PFSK-1 (cell line): ENCODE measurements at regions not wholly inside any gene's neighbourhood (a gene's known extent, or its start where the extent isn't known, plus 50 kb on each side); places are given as distances from the start of the nearest gene placed in this dataset.

Source experiments
- FOXP2 ChIP-seq: optimal IDR thresholded peaks from 2 replicates; pipeline ENCODE3; 2011; ENCODE audit warnings: borderline replicate concordance, control low read depth, inconsistent platforms; ENCODE audit not compliant: insufficient read depth; ENCODE audit errors: extremely low read length, extremely low read depth
- POLR2AphosphoS5 ChIP-seq: IDR thresholded peaks from 2 replicates; pipeline ENCODE4 v1.6.1; 2012; ENCODE audit warnings: low read depth, mild to moderate bottlenecking, control low read depth, low read length, moderate library complexity
- SIN3A ChIP-seq: IDR thresholded peaks from 2 replicates; pipeline ENCODE4 v1.6.1; 2012; ENCODE audit warnings: mild to moderate bottlenecking, low read length, moderate library complexity, borderline replicate concordance; ENCODE audit not compliant: insufficient read depth
- TAF1 ChIP-seq: IDR thresholded peaks from 2 replicates; pipeline ENCODE4 v1.6.1; 2012; ENCODE audit warnings: low read length, control low read depth, borderline replicate concordance; ENCODE audit not compliant: insufficient read depth
- TF ChIP-seq, protein P1 (sequence below), 2 experiments: IDR thresholded peaks; 2 replicates each; pipeline versions ENCODE4 v1.6.1 to v1.8.0; 2011 to 2012; ENCODE audit warnings: low read depth in 2 of 2, low read length in 2 of 2, control low read depth in 1 of 2, inconsistent platforms in 1 of 2, mild to moderate bottlenecking in 1 of 2, moderate library complexity in 1 of 2; ENCODE audit not compliant: insufficient read depth in 1 of 2

DNA sequence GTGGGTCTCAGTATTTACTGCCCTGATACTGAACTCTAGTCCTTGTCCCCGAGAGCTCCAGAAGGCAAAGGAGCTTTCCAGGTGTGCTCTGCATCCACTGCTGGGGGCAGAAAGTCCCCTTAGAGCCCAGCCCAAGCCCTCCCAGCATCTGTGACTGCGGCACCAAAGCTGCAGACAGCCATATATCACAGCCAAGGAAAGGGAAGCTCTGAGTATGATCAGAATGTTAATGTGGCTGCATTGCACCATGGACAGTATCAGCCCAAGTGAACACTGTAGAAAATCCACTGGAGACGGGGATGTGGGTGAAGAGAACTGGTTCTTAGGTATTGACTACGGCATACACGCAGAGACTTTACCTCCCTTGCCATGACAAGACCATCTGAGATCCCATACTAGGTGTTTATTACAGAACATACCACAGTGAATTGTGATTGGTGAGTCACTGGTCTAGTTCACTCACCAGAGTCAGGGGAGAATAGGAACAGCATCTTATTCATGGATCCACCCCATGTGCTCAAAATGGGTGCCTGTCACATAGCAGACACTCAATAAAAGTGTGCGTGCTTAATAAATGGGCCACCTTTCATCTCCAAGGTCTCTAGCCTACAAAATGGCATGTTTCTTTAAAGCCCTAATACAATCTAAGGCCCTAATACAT is 170.3 kb downstream of the HHIPL2 start:
- TF ChIP-seq POLR2AphosphoS5 = no peak
- no peak for TF ChIP-seq SIN3A
- TF ChIP-seq, protein P1, sequence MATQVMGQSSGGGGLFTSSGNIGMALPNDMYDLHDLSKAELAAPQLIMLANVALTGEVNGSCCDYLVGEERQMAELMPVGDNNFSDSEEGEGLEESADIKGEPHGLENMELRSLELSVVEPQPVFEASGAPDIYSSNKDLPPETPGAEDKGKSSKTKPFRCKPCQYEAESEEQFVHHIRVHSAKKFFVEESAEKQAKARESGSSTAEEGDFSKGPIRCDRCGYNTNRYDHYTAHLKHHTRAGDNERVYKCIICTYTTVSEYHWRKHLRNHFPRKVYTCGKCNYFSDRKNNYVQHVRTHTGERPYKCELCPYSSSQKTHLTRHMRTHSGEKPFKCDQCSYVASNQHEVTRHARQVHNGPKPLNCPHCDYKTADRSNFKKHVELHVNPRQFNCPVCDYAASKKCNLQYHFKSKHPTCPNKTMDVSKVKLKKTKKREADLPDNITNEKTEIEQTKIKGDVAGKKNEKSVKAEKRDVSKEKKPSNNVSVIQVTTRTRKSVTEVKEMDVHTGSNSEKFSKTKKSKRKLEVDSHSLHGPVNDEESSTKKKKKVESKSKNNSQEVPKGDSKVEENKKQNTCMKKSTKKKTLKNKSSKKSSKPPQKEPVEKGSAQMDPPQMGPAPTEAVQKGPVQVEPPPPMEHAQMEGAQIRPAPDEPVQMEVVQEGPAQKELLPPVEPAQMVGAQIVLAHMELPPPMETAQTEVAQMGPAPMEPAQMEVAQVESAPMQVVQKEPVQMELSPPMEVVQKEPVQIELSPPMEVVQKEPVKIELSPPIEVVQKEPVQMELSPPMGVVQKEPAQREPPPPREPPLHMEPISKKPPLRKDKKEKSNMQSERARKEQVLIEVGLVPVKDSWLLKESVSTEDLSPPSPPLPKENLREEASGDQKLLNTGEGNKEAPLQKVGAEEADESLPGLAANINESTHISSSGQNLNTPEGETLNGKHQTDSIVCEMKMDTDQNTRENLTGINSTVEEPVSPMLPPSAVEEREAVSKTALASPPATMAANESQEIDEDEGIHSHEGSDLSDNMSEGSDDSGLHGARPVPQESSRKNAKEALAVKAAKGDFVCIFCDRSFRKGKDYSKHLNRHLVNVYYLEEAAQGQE (IDR thresholded peaks at IDR 0.05; ENCODE audit: insufficient read depth in 1 of 2, low read depth in 2 of 2, low read length in 2 of 2) = no peak
- no peak for TF ChIP-seq FOXP2
- no peak for TF ChIP-seq TAF1

DNA sequence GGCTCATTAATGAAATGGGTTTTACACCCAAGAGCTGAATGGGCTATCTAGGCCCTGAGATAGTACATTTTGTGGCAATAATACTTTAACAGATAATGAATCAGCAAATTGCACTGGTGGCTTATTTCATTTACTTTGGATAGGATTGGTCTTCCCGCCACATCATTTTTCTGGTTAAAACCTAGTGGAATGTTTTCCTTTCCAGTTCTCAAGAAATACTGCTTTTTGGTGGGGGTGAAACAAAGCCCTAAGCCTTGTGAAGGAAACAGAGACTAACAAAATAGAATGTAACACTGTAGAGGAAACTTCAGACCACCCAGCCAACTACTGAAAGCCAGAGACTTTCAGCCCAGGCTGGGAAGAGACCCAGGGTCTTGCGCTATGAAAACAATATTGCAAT is 172.2 kb downstream of the HHIPL2 start:
- TF ChIP-seq SIN3A = no peak
- no peak for TF ChIP-seq TAF1
- no peak for TF ChIP-seq FOXP2
- no peak for TF ChIP-seq POLR2AphosphoS5
- TF ChIP-seq, protein P1 (IDR thresholded peaks at IDR 0.05; ENCODE audit: insufficient read depth in 1 of 2, low read depth in 2 of 2, low read length in 2 of 2) = no peak

- TF ChIP-seq SIN3A (no peak), FOXP2 (no peak), POLR2AphosphoS5 (no peak), TAF1 (no peak)
- TF ChIP-seq, protein P1 (IDR thresholded peaks at IDR 0.05; ENCODE audit: insufficient read depth in 1 of 2, low read depth in 2 of 2, low read length in 2 of 2) = no peak
Measured at GRCh38 chr1:222373831-222374602, 173.9 kb downstream of the HHIPL2 start.

DNA sequence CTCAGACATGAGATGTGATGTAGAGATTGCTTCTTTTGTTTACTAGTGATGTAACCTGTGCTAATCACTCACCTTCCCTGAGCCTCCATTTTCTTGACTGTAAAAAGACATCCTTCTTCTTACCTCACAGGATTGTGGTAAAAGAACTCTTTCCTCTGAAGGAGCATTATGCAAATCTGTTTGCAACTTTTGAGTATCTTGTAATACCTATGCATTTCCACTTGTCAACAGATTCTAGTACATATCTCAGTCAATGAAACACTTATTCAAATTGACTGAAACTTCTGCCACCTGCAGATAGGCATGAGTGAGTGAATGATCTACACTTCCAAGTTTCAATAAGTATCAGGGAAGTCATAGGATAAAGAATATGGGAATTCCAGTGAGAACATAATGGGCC is 174.7 kb downstream of the HHIPL2 start:
- no peak for TF ChIP-seq POLR2AphosphoS5

- no peak for TF ChIP-seq FOXP2
- TF ChIP-seq POLR2AphosphoS5 = no peak
- TF ChIP-seq TAF1 = no peak
- no peak for TF ChIP-seq SIN3A
- TF ChIP-seq, protein P1 (IDR thresholded peaks at IDR 0.05; ENCODE audit: insufficient read depth in 1 of 2, low read depth in 2 of 2, low read length in 2 of 2) = no peak
Measured at GRCh38 chr1:222372221-222372620, 175.7 kb downstream of the HHIPL2 start.
